Caco-2 (cell line): ENCODE measurements at regions not wholly inside any gene's neighbourhood (a gene's known extent, or its start where the extent isn't known, plus 50 kb on each side); places are given as distances from the start of the nearest gene placed in this dataset.

ENCODE experiments used
- BruUV-seq: library from RNA; stranded (reverse); fragments of 400-500 nt; replicated peaks from 2 replicates; lab custom pipeline; 2021; lab: Mats Ljungman, UMichigan
- CTCF ChIA-PET: fragments of 300-600 bp; sonication (Branson Sonifier 250); formaldehyde crosslinking; loops from one replicate; lab custom pipeline; 2022; ENCODE audit warnings: antibody characterized with exemption; lab: Charles Lee
- POLR2A ChIA-PET: fragments of 300-600 bp; sonication (Branson Sonifier 250); formaldehyde crosslinking; loops from one replicate; lab custom pipeline; 2022; ENCODE audit warnings: antibody characterized with exemption; lab: Charles Lee
- DNase-seq, 2 experiments: peaks; one replicate each; pipeline versions ENCODE4 v3.0.0 to v3.0.0-alpha.2; 2020 to 2022
- H3K27me3 ChIP-seq: replicated peaks from 2 replicates; pipeline ENCODE4 v1.6.0; 2011; ENCODE audit warnings: low read length; ENCODE audit not compliant: control insufficient read depth, insufficient read depth
- H3K36me3 ChIP-seq: 2 replicates; pipeline ENCODE4 v1.5.1; 2011; ENCODE audit warnings: low read length; ENCODE audit not compliant: control insufficient read depth, insufficient read depth
- H3K4me1 ChIP-seq: fragments of 250-450 bp; sonication (Bioruptor Pico); 2 replicates; pipeline ENCODE4 v1.5.1; 2020; ENCODE audit warnings: mild to moderate bottlenecking
- H3K4me3 ChIP-seq: 2 replicates; pipeline ENCODE4 v1.5.1; 2011; ENCODE audit warnings: low read depth, mild to moderate bottlenecking, control low read depth, low read length
- H3K9me3 ChIP-seq: fragments of 250-450 bp; sonication (Bioruptor Pico); 2 replicates; pipeline ENCODE4 v1.5.1; 2020; ENCODE audit warnings: mild to moderate bottlenecking, moderate library complexity
- H3K27ac Mint-ChIP-seq: one replicate; pipeline ENCODE4 v1.8.0; 2022; ENCODE audit warnings: mixed read lengths; ENCODE audit not compliant: unreplicated experiment
- H3K27me3 Mint-ChIP-seq: one replicate; pipeline ENCODE4 v1.8.0; 2022; ENCODE audit warnings: mixed read lengths; ENCODE audit not compliant: insufficient read depth, unreplicated experiment
- H3K36me3 Mint-ChIP-seq: one replicate; pipeline ENCODE4 v1.8.0; 2022; ENCODE audit warnings: mild to moderate bottlenecking, mixed read lengths; ENCODE audit not compliant: insufficient read depth, unreplicated experiment
- H3K4me1 Mint-ChIP-seq: one replicate; pipeline ENCODE4 v1.8.0; 2022; ENCODE audit warnings: low read depth, mixed read lengths; ENCODE audit not compliant: unreplicated experiment
- H3K4me3 Mint-ChIP-seq: one replicate; pipeline ENCODE4 v1.8.0; 2022; ENCODE audit warnings: mild to moderate bottlenecking, moderate library complexity, mixed read lengths; ENCODE audit not compliant: unreplicated experiment
- H3K9me3 Mint-ChIP-seq: one replicate; pipeline ENCODE4 v1.8.0; 2022; ENCODE audit warnings: mixed read lengths; ENCODE audit not compliant: unreplicated experiment
- intact Hi-C: fragments of 100-400 bp; cut with micrococcal nuclease; formaldehyde crosslinking; loops from one replicate; pipeline ENCODE4 v1.10.0; 2022; ENCODE audit not compliant: unreplicated experiment
- TF ChIP-seq, protein P1 (sequence below), 2 experiments: fragments of 200-600 bp in 1 of 2; IDR thresholded peaks; 1 replicate in 1 of 2; 2 replicates in 1 of 2; pipeline versions ENCODE4 v1.5.1 to v1.8.0; 2011 to 2022; ENCODE audit warnings: antibody characterized with exemption in 1 of 2, control low read depth in 1 of 2, inconsistent platforms in 1 of 2, low read depth in 1 of 2, low read length in 1 of 2, mild to moderate bottlenecking in 1 of 2, moderate library complexity in 1 of 2; ENCODE audit not compliant: insufficient read depth in 1 of 2, severe bottlenecking in 1 of 2, unreplicated experiment in 1 of 2

DNA sequence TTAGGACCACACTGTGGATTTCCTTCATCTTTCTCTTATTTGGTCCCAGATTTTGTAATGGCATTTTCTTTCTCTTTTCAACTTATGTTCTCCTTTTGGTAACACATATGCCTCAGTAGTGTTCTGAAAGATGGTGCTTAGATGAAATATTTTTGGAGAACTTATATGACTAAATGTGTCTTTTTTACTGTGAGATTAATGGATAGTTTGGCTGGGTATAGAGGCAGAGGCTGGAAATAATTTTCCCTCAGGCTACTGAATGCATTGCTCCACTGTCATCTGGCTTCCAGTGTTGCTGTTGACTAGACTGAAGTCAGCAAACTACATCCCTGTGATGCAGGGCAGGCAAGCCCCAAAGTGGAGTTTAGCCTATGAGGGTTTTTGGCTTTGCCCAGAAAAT is 450.9 kb downstream of the DMAC1 start:
- BruUV-seq: no TSS peak
- Histone ChIP-seq H3K4me3 (no peak overlapping the region), H3K9me3 (no peaks in the 10 kb centered on the region), H3K36me3 (no peaks in the 10 kb centered on the region), H3K27me3 (no peaks in the 10 kb centered on the region), H3K4me1 (no peaks in the 10 kb centered on the region)
- intact Hi-C loops: no loop called here
- Mint-ChIP-seq H3K36me3 (no peaks in the 10 kb centered on the region), H3K4me3 (no peak overlapping the region), H3K27ac (no peak overlapping the region), H3K4me1 (no peaks in the 10 kb centered on the region), H3K27me3 (peaks cover 7% of the 10 kb centered on the region), H3K9me3 (no peaks in the 10 kb centered on the region)
- DNase-seq: no peak
- ChIA-PET CTCF (no interaction called here), POLR2A (no interaction called here)
- TF ChIP-seq, protein P1, sequence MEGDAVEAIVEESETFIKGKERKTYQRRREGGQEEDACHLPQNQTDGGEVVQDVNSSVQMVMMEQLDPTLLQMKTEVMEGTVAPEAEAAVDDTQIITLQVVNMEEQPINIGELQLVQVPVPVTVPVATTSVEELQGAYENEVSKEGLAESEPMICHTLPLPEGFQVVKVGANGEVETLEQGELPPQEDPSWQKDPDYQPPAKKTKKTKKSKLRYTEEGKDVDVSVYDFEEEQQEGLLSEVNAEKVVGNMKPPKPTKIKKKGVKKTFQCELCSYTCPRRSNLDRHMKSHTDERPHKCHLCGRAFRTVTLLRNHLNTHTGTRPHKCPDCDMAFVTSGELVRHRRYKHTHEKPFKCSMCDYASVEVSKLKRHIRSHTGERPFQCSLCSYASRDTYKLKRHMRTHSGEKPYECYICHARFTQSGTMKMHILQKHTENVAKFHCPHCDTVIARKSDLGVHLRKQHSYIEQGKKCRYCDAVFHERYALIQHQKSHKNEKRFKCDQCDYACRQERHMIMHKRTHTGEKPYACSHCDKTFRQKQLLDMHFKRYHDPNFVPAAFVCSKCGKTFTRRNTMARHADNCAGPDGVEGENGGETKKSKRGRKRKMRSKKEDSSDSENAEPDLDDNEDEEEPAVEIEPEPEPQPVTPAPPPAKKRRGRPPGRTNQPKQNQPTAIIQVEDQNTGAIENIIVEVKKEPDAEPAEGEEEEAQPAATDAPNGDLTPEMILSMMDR (IDR thresholded peaks at IDR 0.05; ENCODE audit: insufficient read depth in 1 of 2, low read depth in 1 of 2, low read length in 1 of 2, severe bottlenecking in 1 of 2, unreplicated experiment in 1 of 2): no peak

DNA sequence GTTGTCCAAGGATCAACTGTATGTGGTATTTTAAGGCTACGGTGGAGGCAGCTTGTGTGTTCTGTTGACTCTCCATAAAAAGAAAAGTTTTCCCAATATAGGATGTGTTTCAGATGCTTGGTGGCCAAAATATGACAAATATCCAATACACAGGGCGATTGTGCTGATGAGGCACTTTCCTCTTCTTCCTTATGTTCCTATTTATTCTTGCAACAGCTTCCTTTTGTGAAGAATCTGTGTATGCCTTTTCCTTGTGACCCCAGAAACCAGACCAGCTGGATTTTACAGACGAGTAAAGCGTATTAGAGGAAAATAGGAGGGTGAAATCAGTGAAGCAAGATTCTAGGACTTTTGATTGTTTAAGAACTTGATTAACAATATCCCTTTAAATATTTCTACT is 452.0 kb downstream of the DMAC1 start:
- H3K4me3 Mint-ChIP-seq: no peak overlapping the region
- no peak overlapping the region for H3K27ac Mint-ChIP-seq
- peaks cover 7% of the 10 kb centered on the region for H3K27me3 Mint-ChIP-seq
- Histone ChIP-seq H3K27me3 (no peaks in the 10 kb centered on the region), H3K36me3 (no peaks in the 10 kb centered on the region), H3K4me3 (no peak overlapping the region), H3K9me3 (no peaks in the 10 kb centered on the region), H3K4me1 (no peaks in the 10 kb centered on the region)
- intact Hi-C loops: no loop called here
- TF ChIP-seq, protein P1 (IDR thresholded peaks at IDR 0.05; ENCODE audit: insufficient read depth in 1 of 2, low read depth in 1 of 2, low read length in 1 of 2, severe bottlenecking in 1 of 2, unreplicated experiment in 1 of 2): no peak
- no peak for DNase-seq
- ChIA-PET CTCF (no interaction called here), POLR2A (no interaction called here)
- no TSS peak for BruUV-seq
- no peaks in the 10 kb centered on the region for H3K9me3 Mint-ChIP-seq
- no peaks in the 10 kb centered on the region for H3K4me1 Mint-ChIP-seq
- H3K36me3 Mint-ChIP-seq: no peaks in the 10 kb centered on the region

DNA sequence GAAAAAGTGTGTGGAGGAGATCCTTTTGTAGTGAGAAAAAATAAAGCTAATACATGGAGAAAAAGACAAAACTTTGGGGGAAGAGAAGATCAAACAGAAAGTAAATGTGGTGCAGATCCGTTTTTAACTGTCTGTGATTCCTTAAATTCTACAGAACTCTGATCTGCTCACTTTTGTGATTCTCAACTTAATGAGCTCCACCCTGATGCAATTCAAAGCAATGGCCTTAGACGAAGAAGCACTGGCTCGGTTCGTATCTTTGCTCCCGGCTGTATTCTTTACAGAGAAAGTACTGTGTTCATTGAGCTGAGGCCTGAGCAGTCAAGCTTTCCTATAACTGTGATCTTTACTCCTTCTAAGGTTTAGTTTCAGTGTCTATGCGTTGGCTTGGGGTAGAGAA is 453.4 kb downstream of the DMAC1 start:
- TF ChIP-seq, protein P1 (IDR thresholded peaks at IDR 0.05; ENCODE audit: insufficient read depth in 1 of 2, low read depth in 1 of 2, low read length in 1 of 2, severe bottlenecking in 1 of 2, unreplicated experiment in 1 of 2): no peak
- H3K27me3 Mint-ChIP-seq: peaks cover 7% of the 10 kb centered on the region
- H3K4me3 ChIP-seq: no peak overlapping the region
- no peak overlapping the region for H3K27ac Mint-ChIP-seq
- no peaks in the 10 kb centered on the region for H3K9me3 Mint-ChIP-seq
- H3K4me1 Mint-ChIP-seq: no peaks in the 10 kb centered on the region
- no peaks in the 10 kb centered on the region for H3K4me1 ChIP-seq
- ChIA-PET CTCF (no interaction called here), POLR2A (no interaction called here)
- H3K9me3 ChIP-seq: no peaks in the 10 kb centered on the region
- DNase-seq: no peak
- no TSS peak for BruUV-seq
- H3K36me3 ChIP-seq: no peaks in the 10 kb centered on the region
- no peak overlapping the region for H3K4me3 Mint-ChIP-seq
- intact Hi-C loops: no loop called here
- no peaks in the 10 kb centered on the region for H3K36me3 Mint-ChIP-seq
- H3K27me3 ChIP-seq: no peaks in the 10 kb centered on the region
